DMS114 treated with DMSO at 0.1 percent for 48 hours (cell line): ENCODE measurements at regions not wholly inside any gene's neighbourhood (a gene's known extent, or its start where the extent isn't known, plus 50 kb on each side); places are given as distances from the start of the nearest gene placed in this dataset.

Experiments
- DNase-seq: peaks from one replicate; lab custom pipeline; 2025; ENCODE audit not compliant: unreplicated experiment; lab: John Stamatoyannopoulos, UW

DNA sequence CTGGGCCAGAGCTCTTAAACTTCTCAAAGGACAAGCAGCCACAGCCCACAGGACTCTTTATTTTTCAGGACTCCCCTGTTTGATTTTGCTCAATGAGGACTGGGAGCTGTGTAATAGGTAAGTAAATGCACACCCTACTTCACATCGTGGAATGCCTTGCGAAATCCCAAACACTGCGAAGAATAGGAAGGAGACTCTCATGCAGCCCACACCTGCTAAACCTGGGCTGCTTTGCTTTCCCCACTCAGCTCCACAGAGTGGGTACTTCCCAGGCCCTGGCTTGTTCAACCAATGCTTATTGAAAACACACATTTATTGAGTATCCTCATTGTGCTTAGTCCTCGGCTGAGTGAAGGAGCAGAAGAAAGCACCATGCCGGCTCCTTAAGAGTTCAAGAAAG, 103.3 kb upstream of the FSTL4 start:
- no peak for DNase-seq

DNA sequence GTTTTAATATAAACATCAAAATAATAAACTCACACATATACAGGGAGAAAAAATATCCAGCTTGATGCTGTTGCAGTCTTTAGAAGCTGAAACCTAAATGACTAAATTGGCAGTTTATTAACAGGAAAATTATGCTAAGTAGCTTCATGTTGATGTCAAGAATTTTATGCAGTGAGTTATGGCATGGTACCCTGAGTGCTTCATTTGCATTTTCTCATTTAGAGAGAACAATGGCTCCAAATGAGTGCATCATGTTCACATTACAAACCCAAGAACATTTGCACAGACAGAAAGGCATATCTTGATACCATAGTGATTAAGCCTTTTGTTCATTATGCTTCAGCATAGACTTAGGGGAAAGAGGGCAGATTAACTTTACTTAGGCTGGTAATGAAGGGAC, 102.9 kb upstream of the FSTL4 start:
- no peak for DNase-seq

DNA sequence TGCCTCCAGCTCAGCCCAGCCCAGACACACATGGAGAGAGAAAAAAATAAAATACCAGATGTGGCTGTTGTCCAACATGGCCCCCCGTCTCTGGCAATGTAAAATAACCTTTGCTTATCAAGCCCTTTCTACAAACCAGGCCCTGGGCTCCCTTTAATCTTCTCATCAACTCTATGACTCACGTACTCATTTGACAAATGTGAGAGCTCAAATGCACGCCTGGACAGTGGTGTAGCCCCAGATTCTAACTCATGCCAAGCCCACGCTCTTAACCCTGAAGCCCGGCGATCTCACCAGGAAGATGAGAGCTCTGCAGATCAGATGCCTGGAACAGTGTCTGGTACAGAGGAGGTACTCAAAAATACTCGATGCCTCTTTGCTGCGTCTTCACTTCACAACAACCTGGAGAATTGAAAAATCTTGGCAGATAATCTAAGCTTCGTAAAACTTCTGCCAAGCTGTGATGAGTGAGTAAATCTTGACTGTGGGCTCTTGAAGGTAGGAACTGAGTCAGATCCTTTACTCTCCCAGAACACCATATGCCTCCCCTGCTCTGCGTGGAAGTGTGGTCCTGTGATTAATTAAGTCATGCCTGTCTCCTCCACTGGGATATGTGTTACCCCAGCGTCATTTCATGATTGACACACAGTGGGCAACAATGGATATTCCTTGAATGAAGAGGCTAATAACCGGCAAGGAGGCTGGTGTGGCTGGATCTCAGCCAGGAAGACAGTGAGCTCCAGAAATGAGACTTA, 102.0 kb upstream of the FSTL4 start:
- DNase-seq = no peak

GRCh38 chr5:133713751-133714150, 101.4 kb upstream of the FSTL4 start:
- no peak for DNase-seq

- no peak for DNase-seq
Measured at GRCh38 chr5:133713209-133713608, 100.9 kb upstream of the FSTL4 start.

GRCh38 chr5:133712562-133712961, 100.2 kb upstream of the FSTL4 start:
- no peak for DNase-seq

- DNase-seq = no peak
Measured at GRCh38 chr5:133709209-133709725, 96.9 kb upstream of the FSTL4 start.

- DNase-seq = no peak
Measured at GRCh38 chr5:133708331-133708850, 96.0 kb upstream of the FSTL4 start.

DNA sequence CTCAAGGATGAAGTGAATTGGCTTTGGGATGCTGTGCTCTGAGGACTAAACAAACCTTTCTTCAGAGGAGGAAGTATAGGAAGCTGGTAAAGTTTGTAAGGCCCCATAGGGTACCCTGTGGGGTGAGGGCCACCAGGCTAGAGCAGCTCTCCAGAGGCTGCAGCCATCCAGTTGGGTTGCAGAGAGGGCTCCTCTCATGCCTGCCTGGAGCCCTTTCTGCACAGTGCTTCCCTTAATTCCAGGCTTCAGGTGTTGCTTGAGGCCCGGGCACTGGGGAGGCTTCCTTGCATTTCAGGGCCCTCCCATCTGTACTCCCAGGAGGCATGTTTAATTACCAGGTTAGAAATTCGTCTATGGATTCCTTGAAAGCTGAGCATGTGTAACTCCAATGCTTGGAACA, 95.3 kb upstream of the FSTL4 start:
- DNase-seq = no peak

GRCh38 chr5:133706506-133707430, 94.4 kb upstream of the FSTL4 start:
- no peak for DNase-seq

- DNase-seq = no peak
Measured at GRCh38 chr5:133705331-133705730, 93.0 kb upstream of the FSTL4 start.

DNA sequence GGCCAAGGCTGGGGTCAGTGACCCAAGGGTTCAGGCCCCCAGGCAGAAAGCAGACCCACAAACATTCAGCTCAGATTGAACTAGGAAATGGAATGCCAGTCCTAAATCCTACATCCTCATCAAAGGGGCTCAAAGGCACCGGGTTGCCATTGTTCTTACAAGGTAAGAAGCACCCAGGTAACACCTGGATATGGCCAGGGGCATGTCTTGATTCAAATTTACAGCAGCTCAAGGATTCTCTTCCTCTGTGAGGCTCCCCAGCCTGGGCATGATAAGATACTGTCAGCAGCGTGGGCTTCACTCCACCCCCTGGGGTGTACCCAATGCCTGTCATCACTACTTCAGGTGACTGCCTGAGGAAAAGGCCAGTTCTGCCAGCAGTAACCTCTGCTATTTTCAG, 92.1 kb upstream of the FSTL4 start:
- DNase-seq = no peak

- DNase-seq = no peak
Measured at GRCh38 chr5:133703935-133704334, 91.6 kb upstream of the FSTL4 start.

- DNase-seq = no peak
Measured at GRCh38 chr5:133702791-133703770, 90.7 kb upstream of the FSTL4 start.

DNA sequence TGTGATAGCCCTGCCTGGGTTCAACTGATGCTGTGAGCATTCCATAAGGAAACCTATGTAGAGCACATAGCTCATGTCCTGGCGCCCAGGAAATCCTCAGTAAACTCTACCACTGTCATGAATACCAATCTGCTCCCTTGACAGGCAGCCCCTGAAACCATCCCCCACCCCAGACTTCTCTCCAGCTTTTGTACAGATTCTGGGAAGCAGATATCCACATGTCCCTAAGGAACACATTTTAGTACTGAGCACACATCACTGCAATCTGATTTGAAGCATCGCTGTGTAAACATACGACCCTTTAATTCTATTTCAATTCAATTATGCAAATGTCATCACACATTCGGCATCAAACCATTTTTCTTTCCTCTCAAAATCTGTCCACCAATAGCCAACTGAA, 89.5 kb upstream of the FSTL4 start:
- no peak for DNase-seq

DNA sequence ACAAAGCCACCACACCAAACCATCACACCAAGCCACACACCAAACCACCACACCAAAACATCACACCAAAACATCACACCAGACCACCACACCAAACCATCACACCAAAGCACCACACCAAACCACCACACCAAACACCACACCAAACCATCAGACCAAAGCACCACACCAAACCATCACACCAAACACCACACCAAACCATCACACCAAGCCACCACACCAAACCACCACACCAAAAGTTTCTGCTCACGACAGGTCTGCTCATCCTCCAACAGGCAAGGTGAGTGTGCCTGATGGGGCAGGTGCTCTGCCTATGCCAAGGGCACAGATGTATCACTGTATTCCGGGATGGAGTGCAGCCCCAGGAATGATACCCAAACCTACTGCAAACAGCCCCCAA, 87.9 kb upstream of the FSTL4 start:
- no peak for DNase-seq

GRCh38 chr5:133698646-133699526, 86.5 kb upstream of the FSTL4 start:
- no peak for DNase-seq

- no peak for DNase-seq
Measured at GRCh38 chr5:133698259-133698554, 85.9 kb upstream of the FSTL4 start.

- no peak for DNase-seq
Measured at GRCh38 chr5:133697536-133698258, 85.4 kb upstream of the FSTL4 start.
